Adrenal gland (tissue), 9 donors: ENCODE measurements at regions not wholly inside any gene's neighbourhood (a gene's known extent, or its start where the extent isn't known, plus 50 kb on each side); places are given as distances from the start of the nearest gene placed in this dataset.

Experiments used
- DNase-seq, 7 donors: peaks; one replicate each; pipeline ENCODE4 v3.0.0-alpha.2; 2019 to 2020
- H3K27ac ChIP-seq, 5 donors: fragments of 200-600 bp; sonication (generic) in 4 of 5; 1 replicate in 3 of 5; 2 replicates in 2 of 5; pipeline versions ENCODE4 v1.5.1 to v1.8.0; 2016 to 2020; ENCODE audit warnings: mild to moderate bottlenecking in 1 of 5
- H3K27me3 ChIP-seq: fragments of 200-600 bp; 2 replicates; pipeline ENCODE4 v1.8.0; 2021
- H3K36me3 ChIP-seq, 2 donors: fragments of 200-600 bp; replicated peaks in 1 of 2; 1 replicate in 1 of 2; 2 replicates in 1 of 2; pipeline versions ENCODE4 v1.5.1 to v1.8.0; 2018 to 2022
- H3K4me1 ChIP-seq, 2 donors: fragments of 200-600 bp; replicated peaks in 1 of 2; 1 replicate in 1 of 2; 2 replicates in 1 of 2; pipeline versions ENCODE4 v1.5.1 to v1.8.0; 2018 to 2021
- H3K4me3 ChIP-seq, 4 donors: fragments of 200-600 bp; sonication (generic) in 3 of 4; one replicate each; pipeline ENCODE4 v1.5.1; 2016 to 2018
- H3K9me3 ChIP-seq, 3 donors: fragments of 200-600 bp; sonication (generic) in 1 of 3; replicated peaks in 1 of 3; 1 replicate in 2 of 3; 2 replicates in 1 of 3; pipeline versions ENCODE4 v1.5.1 to v1.8.0; 2016 to 2021
- POLR2A ChIP-seq, 2 donors: fragments of 450-650 bp; IDR thresholded peaks; one replicate each; pipeline ENCODE4 v1.6.1; 2017; ENCODE audit warnings: antibody characterized with exemption in 2 of 2, mild to moderate bottlenecking in 2 of 2, moderate library complexity in 1 of 2
- WGBS, 4 donors: extraction: QIAGEN DNeasy Blood & Tissue Kit in 2 of 4; methylation state at CpG; one replicate each; pipeline versions ENCODE4 v1.1.5 to v1.1.7; 2013 to 2017; 5-methylcytosine and 5-hydroxymethylcytosine counted together
- intact Hi-C, 2 donors: fragments of 100-400 bp; cut with DNase I; formaldehyde crosslinking; loops; one replicate each; pipeline versions ENCODE4 v1.14.1 to v1.15.0; 2022 to 2023
- TF ChIP-seq, protein P1 (sequence below), 6 experiments: fragments of 450-650 bp in 4 of 6; fragments of 200-600 bp in 2 of 6; sonication (generic) in 1 of 6; IDR thresholded peaks; 1 replicate in 5 of 6; 2 replicates in 1 of 6; pipeline versions ENCODE4 v1.5.1 to v1.8.0; 2016 to 2021; ENCODE audit warnings: antibody characterized with exemption in 6 of 6, mild to moderate bottlenecking in 2 of 6, moderate library complexity in 1 of 6
- donor health status: healthy with polysubstance abuse.
- donor health status: Bipolar disorder and iron deficiency.
- donor health status: DM: yes; HTN: yes; CAD: no.
- donor health status: DM: no; HTN: no; CAD: no.
- donor health status: DM: no; HTN: no; CAD: no.

DNA sequence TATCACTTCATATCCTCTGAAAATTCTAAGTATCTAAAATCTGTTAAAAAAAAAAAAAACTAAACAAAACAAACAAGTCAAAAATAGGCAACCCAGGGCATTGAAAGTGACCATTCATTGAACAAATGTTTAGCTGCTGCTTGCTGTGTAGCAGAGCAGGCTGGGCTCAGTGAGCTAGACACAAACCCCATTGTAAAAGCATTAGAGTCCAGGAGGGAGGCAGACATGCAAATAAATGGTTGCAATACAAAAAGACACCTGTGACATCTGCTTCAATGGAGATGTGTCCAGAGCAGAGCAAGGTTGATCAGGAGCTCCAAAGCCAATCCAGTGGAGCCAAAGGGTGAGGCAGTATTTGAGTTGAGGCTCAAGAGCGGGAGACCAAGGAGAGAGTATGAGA lies 267.3 kb upstream of the GATB start:
- H3K36me3 ChIP-seq, result no peaks in the 10 kb centered on the region
- H3K4me3 ChIP-seq, result no peak overlapping the region
- 91 to 100% (median 99%) methylated on average over 1 of the region's 1 CpG for WGBS, 4 donors
- H3K9me3 ChIP-seq, result no peaks in the 10 kb centered on the region
- no peak overlapping the region for H3K27ac ChIP-seq
- TF ChIP-seq, protein P1, sequence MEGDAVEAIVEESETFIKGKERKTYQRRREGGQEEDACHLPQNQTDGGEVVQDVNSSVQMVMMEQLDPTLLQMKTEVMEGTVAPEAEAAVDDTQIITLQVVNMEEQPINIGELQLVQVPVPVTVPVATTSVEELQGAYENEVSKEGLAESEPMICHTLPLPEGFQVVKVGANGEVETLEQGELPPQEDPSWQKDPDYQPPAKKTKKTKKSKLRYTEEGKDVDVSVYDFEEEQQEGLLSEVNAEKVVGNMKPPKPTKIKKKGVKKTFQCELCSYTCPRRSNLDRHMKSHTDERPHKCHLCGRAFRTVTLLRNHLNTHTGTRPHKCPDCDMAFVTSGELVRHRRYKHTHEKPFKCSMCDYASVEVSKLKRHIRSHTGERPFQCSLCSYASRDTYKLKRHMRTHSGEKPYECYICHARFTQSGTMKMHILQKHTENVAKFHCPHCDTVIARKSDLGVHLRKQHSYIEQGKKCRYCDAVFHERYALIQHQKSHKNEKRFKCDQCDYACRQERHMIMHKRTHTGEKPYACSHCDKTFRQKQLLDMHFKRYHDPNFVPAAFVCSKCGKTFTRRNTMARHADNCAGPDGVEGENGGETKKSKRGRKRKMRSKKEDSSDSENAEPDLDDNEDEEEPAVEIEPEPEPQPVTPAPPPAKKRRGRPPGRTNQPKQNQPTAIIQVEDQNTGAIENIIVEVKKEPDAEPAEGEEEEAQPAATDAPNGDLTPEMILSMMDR (IDR thresholded peaks at IDR 0.05), result no peak
- no peak for TF ChIP-seq POLR2A (IDR thresholded peaks at IDR 0.05)
- intact Hi-C loops, result no loop called here
- no peak for DNase-seq
- peaks cover 10 to 11% of the 10 kb centered on the region in 2 donors for H3K4me1 ChIP-seq
- no peaks in the 10 kb centered on the region for H3K27me3 ChIP-seq

DNA sequence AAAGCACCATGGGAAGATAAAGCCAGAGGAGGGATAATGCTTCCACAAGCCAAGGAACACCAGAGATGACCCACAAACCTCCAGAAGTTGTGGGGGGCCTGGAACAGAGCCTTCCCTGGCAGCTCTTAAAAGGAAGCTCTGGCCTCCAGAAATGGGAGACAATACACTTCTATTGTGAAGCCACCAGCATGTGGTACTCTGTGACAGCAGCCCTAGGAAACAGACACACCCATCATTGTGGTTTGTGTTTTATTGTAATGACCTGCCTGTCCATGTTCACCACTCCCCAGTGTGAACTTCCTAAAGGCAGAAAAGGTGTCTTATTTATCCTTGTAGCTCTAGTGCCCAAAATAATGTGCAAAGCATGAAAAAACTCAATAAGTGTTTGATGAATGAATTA lies 264.1 kb upstream of the GATB start:
- TF ChIP-seq, protein P1 (IDR thresholded peaks at IDR 0.05), result no peak
- TF ChIP-seq POLR2A (IDR thresholded peaks at IDR 0.05), result no peak
- DNase-seq, result no peak
- intact Hi-C loops, result no loop called here
- Histone ChIP-seq H3K36me3 (no peaks in the 10 kb centered on the region), H3K27me3 (no peaks in the 10 kb centered on the region), H3K4me3 (no peak overlapping the region), H3K27ac (no peak overlapping the region), H3K9me3 (no peaks in the 10 kb centered on the region), H3K4me1 (no peaks in the 10 kb centered on the region)

DNA sequence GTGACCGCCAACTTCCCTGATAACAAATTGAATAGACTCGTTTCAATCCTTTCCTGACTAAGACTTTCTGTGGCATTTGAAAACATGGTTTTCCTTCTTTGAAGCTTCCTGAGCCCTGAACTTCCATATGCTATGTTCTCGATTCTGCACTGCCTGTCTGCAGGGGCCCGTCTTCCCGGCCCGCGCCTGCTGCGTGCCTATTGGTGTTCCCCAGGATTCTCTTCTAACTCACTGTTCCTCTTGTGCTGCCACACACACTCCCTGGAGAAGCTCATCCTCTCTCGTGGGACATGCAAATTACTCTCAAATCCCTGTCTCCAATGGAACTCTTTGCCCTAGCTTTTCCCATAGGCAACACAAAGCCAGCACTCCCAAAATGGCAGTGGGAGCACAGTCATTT lies 262.9 kb upstream of the GATB start:
- Histone ChIP-seq H3K36me3 (no peaks in the 10 kb centered on the region), H3K4me3 (no peak overlapping the region), H3K27ac (no peak overlapping the region), H3K27me3 (no peaks in the 10 kb centered on the region), H3K4me1 (no peaks in the 10 kb centered on the region), H3K9me3 (no peaks in the 10 kb centered on the region)
- no peak for DNase-seq
- TF ChIP-seq, protein P1 (IDR thresholded peaks at IDR 0.05), result no peak
- TF ChIP-seq POLR2A (IDR thresholded peaks at IDR 0.05), result no peak
- WGBS, 4 donors, result 80 to 89% (median 84%) methylated on average over 9 of the region's 9 CpGs
- intact Hi-C loops, result no loop called here

DNA sequence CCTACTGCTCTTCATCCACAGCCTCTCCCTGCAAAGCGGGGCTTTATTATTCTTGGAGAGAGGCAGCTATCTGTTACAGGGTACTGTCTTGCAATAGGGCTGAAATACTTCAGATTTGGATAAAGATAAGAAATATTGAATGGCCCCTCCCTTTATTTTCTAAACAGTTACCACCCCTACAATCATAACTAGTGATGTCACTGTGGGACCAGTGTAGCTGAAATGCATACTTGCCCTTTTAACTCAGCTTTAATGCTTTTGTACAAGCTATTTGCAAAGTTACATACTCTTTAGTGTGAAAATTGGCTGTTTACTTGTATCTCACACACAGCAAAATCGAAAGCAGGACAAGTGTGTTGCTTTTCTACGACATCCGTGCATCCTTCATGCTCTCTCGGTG lies 261.7 kb upstream of the GATB start:
- intact Hi-C loops, result no loop called here
- H3K27me3 ChIP-seq, result no peaks in the 10 kb centered on the region
- H3K36me3 ChIP-seq, result no peaks in the 10 kb centered on the region
- H3K27ac ChIP-seq, result no peak overlapping the region
- no peaks in the 10 kb centered on the region for H3K4me1 ChIP-seq
- no peak for DNase-seq
- WGBS, 4 donors, result 75 to 81% (median 77%) methylated on average over 5 of the region's 5 CpGs
- TF ChIP-seq, protein P1 (IDR thresholded peaks at IDR 0.05), result no peak
- no peak for TF ChIP-seq POLR2A (IDR thresholded peaks at IDR 0.05)
- H3K4me3 ChIP-seq, result no peak overlapping the region
- no peaks in the 10 kb centered on the region for H3K9me3 ChIP-seq
